ENCODE measurements at regions not wholly inside any gene's neighbourhood (a gene's known extent, or its start where the extent isn't known, plus 50 kb on each side); places are given as distances from the start of the nearest gene placed in this dataset.

DNA sequence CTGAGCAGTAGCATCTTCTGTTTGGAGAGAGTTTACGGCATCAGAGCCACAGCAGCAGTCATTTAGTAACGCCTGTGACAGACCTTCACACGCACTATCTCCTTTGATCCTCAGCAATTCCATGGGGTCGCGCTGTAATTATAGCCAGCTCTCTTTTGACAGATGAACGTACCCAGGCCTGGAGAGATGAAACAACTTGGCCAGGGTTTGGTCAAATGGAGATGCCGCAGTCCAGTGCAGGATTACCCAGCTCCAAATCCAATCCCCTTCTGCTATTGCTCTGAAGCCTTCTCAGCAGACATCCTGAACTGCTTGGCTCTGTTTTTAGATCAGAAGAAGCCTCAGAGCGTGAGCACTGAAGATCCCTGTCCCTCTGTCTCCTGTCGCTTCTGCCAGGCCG, 83.9 kb downstream of the SOX9 start:
- TF ChIP-seq POLR2A (IDR thresholded peaks at IDR 0.05; ENCODE audit: low read length) (no peak), GATA1 (IDR thresholded peaks at IDR 0.05; ENCODE audit: low read depth, low read length) (no peak)
